DND-41 (cell line): ENCODE measurements at regions not wholly inside any gene's neighbourhood (a gene's known extent, or its start where the extent isn't known, plus 50 kb on each side); places are given as distances from the start of the nearest gene placed in this dataset.

ENCODE experiments used
- EZH2 ChIP-seq: IDR thresholded peaks from 3 replicates; pipeline ENCODE4 v1.6.1; 2012; ENCODE audit warnings: borderline replicate concordance, low read depth, mild to moderate bottlenecking, moderate library complexity, low read length, inconsistent platforms; ENCODE audit not compliant: severe bottlenecking
- TF ChIP-seq, protein P1 (sequence below): IDR thresholded peaks from 2 replicates; pipeline ENCODE4 v1.5.1; 2012; ENCODE audit warnings: borderline replicate concordance, low read length, moderate library complexity, mild to moderate bottlenecking; ENCODE audit not compliant: poor library complexity, severe bottlenecking; ENCODE audit errors: extremely low read depth

- TF ChIP-seq EZH2 = no peak
- TF ChIP-seq, protein P1, sequence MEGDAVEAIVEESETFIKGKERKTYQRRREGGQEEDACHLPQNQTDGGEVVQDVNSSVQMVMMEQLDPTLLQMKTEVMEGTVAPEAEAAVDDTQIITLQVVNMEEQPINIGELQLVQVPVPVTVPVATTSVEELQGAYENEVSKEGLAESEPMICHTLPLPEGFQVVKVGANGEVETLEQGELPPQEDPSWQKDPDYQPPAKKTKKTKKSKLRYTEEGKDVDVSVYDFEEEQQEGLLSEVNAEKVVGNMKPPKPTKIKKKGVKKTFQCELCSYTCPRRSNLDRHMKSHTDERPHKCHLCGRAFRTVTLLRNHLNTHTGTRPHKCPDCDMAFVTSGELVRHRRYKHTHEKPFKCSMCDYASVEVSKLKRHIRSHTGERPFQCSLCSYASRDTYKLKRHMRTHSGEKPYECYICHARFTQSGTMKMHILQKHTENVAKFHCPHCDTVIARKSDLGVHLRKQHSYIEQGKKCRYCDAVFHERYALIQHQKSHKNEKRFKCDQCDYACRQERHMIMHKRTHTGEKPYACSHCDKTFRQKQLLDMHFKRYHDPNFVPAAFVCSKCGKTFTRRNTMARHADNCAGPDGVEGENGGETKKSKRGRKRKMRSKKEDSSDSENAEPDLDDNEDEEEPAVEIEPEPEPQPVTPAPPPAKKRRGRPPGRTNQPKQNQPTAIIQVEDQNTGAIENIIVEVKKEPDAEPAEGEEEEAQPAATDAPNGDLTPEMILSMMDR = no peak
Observed at GRCh38 chr6:120874422-120874821, 459.9 kb downstream of the TBC1D32 start.
